ENCODE measurements at regions not wholly inside any gene's neighbourhood (a gene's known extent, or its start where the extent isn't known, plus 50 kb on each side); places are given as distances from the start of the nearest gene placed in this dataset.

- Mint-ChIP-seq H3K27me3 (peaks cover 26% of the 10 kb centered on the region), H3K36me3 (ENCODE audit: low read depth) (no peaks in the 10 kb centered on the region), H3K4me3 (no peak overlapping the region), H3K4me1 (no peaks in the 10 kb centered on the region), H3K27ac (no peak overlapping the region)
- ATAC-seq (no peak), DNase-seq (no peak)
- no peaks in the 10 kb centered on the region for H3K9me3 ChIP-seq (ENCODE audit: control insufficient read depth, low read length, poor library complexity, severe bottlenecking)
Measured at GRCh38 chr16:17861981-17862479, 391.3 kb upstream of the XYLT1 start.

GRCh38 chr16:17858061-17858460 lies 387.3 kb upstream of the XYLT1 start:
- H3K27me3 Mint-ChIP-seq = peaks cover 18% of the 10 kb centered on the region
- H3K36me3 Mint-ChIP-seq (ENCODE audit: low read depth) = no peaks in the 10 kb centered on the region
- ATAC-seq = no peak
- DNase-seq = no peak
- no peaks in the 10 kb centered on the region for H3K9me3 ChIP-seq (ENCODE audit: control insufficient read depth, low read length, poor library complexity, severe bottlenecking)
- H3K27ac Mint-ChIP-seq = no peak overlapping the region
- H3K4me1 Mint-ChIP-seq = no peaks in the 10 kb centered on the region
- H3K4me3 Mint-ChIP-seq = no peak overlapping the region

- DNase-seq (no peak), ATAC-seq (no peak)
- no peak overlapping the region for H3K27ac Mint-ChIP-seq
- no peaks in the 10 kb centered on the region for H3K36me3 Mint-ChIP-seq (ENCODE audit: low read depth)
- no peaks in the 10 kb centered on the region for H3K9me3 ChIP-seq (ENCODE audit: control insufficient read depth, low read length, poor library complexity, severe bottlenecking)
- H3K4me3 Mint-ChIP-seq = no peak overlapping the region
- H3K4me1 Mint-ChIP-seq = no peaks in the 10 kb centered on the region
- H3K27me3 Mint-ChIP-seq = peaks cover 9% of the 10 kb centered on the region
Measured at GRCh38 chr16:17853958-17854357, 383.2 kb upstream of the XYLT1 start.

- Mint-ChIP-seq H3K36me3 (ENCODE audit: low read depth) (no peaks in the 10 kb centered on the region), H3K27ac (no peak overlapping the region), H3K4me3 (no peak overlapping the region), H3K4me1 (no peaks in the 10 kb centered on the region), H3K27me3 (peaks cover 12% of the 10 kb centered on the region)
- no peaks in the 10 kb centered on the region for H3K9me3 ChIP-seq (ENCODE audit: control insufficient read depth, low read length, poor library complexity, severe bottlenecking)
- no peak for DNase-seq
- no peak for ATAC-seq
Measured at GRCh38 chr16:17852977-17853702, 382.4 kb upstream of the XYLT1 start.

GRCh38 chr16:17850581-17851250 lies 380.0 kb upstream of the XYLT1 start:
- no peak for DNase-seq
- H3K27me3 Mint-ChIP-seq = peaks cover 12% of the 10 kb centered on the region
- H3K4me3 Mint-ChIP-seq = no peak overlapping the region
- no peaks in the 10 kb centered on the region for H3K4me1 Mint-ChIP-seq
- ATAC-seq = no peak
- no peaks in the 10 kb centered on the region for H3K9me3 ChIP-seq (ENCODE audit: control insufficient read depth, low read length, poor library complexity, severe bottlenecking)
- H3K36me3 Mint-ChIP-seq (ENCODE audit: low read depth) = no peaks in the 10 kb centered on the region
- H3K27ac Mint-ChIP-seq = no peak overlapping the region

GRCh38 chr16:17847234-17847795 lies 376.6 kb upstream of the XYLT1 start:
- H3K9me3 ChIP-seq (ENCODE audit: control insufficient read depth, low read length, poor library complexity, severe bottlenecking) = no peaks in the 10 kb centered on the region
- Mint-ChIP-seq H3K27me3 (peaks cover 22% of the 10 kb centered on the region), H3K4me3 (no peak overlapping the region), H3K4me1 (no peaks in the 10 kb centered on the region), H3K36me3 (ENCODE audit: low read depth) (no peaks in the 10 kb centered on the region), H3K27ac (no peak overlapping the region)
- DNase-seq (no peak), ATAC-seq (no peak)

- DNase-seq (no peak), ATAC-seq (no peak)
- Mint-ChIP-seq H3K36me3 (ENCODE audit: low read depth) (no peaks in the 10 kb centered on the region), H3K4me1 (no peaks in the 10 kb centered on the region), H3K4me3 (no peak overlapping the region), H3K27me3 (peaks cover 17% of the 10 kb centered on the region), H3K27ac (no peak overlapping the region)
- H3K9me3 ChIP-seq (ENCODE audit: control insufficient read depth, low read length, poor library complexity, severe bottlenecking) = no peaks in the 10 kb centered on the region
Measured at GRCh38 chr16:17846030-17846429, 375.3 kb upstream of the XYLT1 start.

- no peak for ATAC-seq
- Mint-ChIP-seq H3K27ac (no peak overlapping the region), H3K27me3 (peaks cover 17% of the 10 kb centered on the region), H3K36me3 (ENCODE audit: low read depth) (no peaks in the 10 kb centered on the region), H3K4me1 (no peaks in the 10 kb centered on the region), H3K4me3 (no peak overlapping the region)
- no peaks in the 10 kb centered on the region for H3K9me3 ChIP-seq (ENCODE audit: control insufficient read depth, low read length, poor library complexity, severe bottlenecking)
- no peak for DNase-seq
Measured at GRCh38 chr16:17845031-17845430, 374.3 kb upstream of the XYLT1 start.

- Mint-ChIP-seq H3K36me3 (ENCODE audit: low read depth) (no peaks in the 10 kb centered on the region), H3K27me3 (peaks cover 18% of the 10 kb centered on the region), H3K4me1 (no peaks in the 10 kb centered on the region), H3K27ac (no peak overlapping the region), H3K4me3 (no peak overlapping the region)
- no peaks in the 10 kb centered on the region for H3K9me3 ChIP-seq (ENCODE audit: control insufficient read depth, low read length, poor library complexity, severe bottlenecking)
- no peak for ATAC-seq
- no peak for DNase-seq
Measured at GRCh38 chr16:17843905-17844304, 373.1 kb upstream of the XYLT1 start.

GRCh38 chr16:17839907-17840306 lies 369.1 kb upstream of the XYLT1 start:
- DNase-seq (no peak), ATAC-seq (no peak)
- H3K27me3 Mint-ChIP-seq = peaks cover 20% of the 10 kb centered on the region
- no peak overlapping the region for H3K4me3 Mint-ChIP-seq
- no peaks in the 10 kb centered on the region for H3K4me1 Mint-ChIP-seq
- no peaks in the 10 kb centered on the region for H3K36me3 Mint-ChIP-seq (ENCODE audit: low read depth)
- no peak overlapping the region for H3K27ac Mint-ChIP-seq
- no peaks in the 10 kb centered on the region for H3K9me3 ChIP-seq (ENCODE audit: control insufficient read depth, low read length, poor library complexity, severe bottlenecking)

- Mint-ChIP-seq H3K27me3 (peaks cover 22% of the 10 kb centered on the region), H3K36me3 (ENCODE audit: low read depth) (no peaks in the 10 kb centered on the region), H3K4me1 (no peaks in the 10 kb centered on the region), H3K27ac (no peak overlapping the region), H3K4me3 (no peak overlapping the region)
- no peaks in the 10 kb centered on the region for H3K9me3 ChIP-seq (ENCODE audit: control insufficient read depth, low read length, poor library complexity, severe bottlenecking)
- ATAC-seq (no peak), DNase-seq (no peak)
Measured at GRCh38 chr16:17839272-17839671, 368.5 kb upstream of the XYLT1 start.

GRCh38 chr16:17836868-17837602 lies 366.3 kb upstream of the XYLT1 start:
- no peaks in the 10 kb centered on the region for H3K36me3 Mint-ChIP-seq (ENCODE audit: low read depth)
- ATAC-seq (no peak), DNase-seq (no peak)
- peaks cover 22% of the 10 kb centered on the region for H3K27me3 Mint-ChIP-seq
- no peaks in the 10 kb centered on the region for H3K9me3 ChIP-seq (ENCODE audit: control insufficient read depth, low read length, poor library complexity, severe bottlenecking)
- H3K4me3 Mint-ChIP-seq = no peak overlapping the region
- H3K27ac Mint-ChIP-seq = no peak overlapping the region
- no peaks in the 10 kb centered on the region for H3K4me1 Mint-ChIP-seq

- Mint-ChIP-seq H3K36me3 (ENCODE audit: low read depth) (no peaks in the 10 kb centered on the region), H3K4me3 (no peak overlapping the region), H3K4me1 (no peaks in the 10 kb centered on the region), H3K27ac (no peak overlapping the region), H3K27me3 (peaks cover 22% of the 10 kb centered on the region)
- ATAC-seq (no peak), DNase-seq (no peak)
- no peaks in the 10 kb centered on the region for H3K9me3 ChIP-seq (ENCODE audit: control insufficient read depth, low read length, poor library complexity, severe bottlenecking)
Measured at GRCh38 chr16:17835118-17835876, 364.5 kb upstream of the XYLT1 start.

Data from T-helper 17 cell (primary cell).